ENCODE measurements at regions not wholly inside any gene's neighbourhood (a gene's known extent, or its start where the extent isn't known, plus 50 kb on each side); places are given as distances from the start of the nearest gene placed in this dataset.

- 92% methylated on average over 3 of the region's 3 CpGs; no CpG with 5 or more reads in 1 of the 2 experiments for WGBS, 2 experiments (ENCODE audit: extremely low coverage in 1 of 2, insufficient coverage in 1 of 2, insufficient read length in 1 of 2, insufficient replicate concordance in 2 of 2, low coverage in 1 of 2, low lambda C conversion rate in 2 of 2, missing lambda C conversion rate in 1 of 2)
- DNase-seq (ENCODE audit: low read depth in 1 of 2, low spot score in 2 of 2) = no peak
- H2BK12ac ChIP-seq (ENCODE audit: low read depth, low read length) = no peak overlapping the region
- H2AK5ac ChIP-seq (ENCODE audit: low read depth, low read length) = no peak overlapping the region
- H3K14ac ChIP-seq (ENCODE audit: insufficient read length) = no peak overlapping the region
- no peak overlapping the region for H3K4me2 ChIP-seq (ENCODE audit: insufficient read depth in 1 of 2, low read depth in 2 of 2, low read length in 2 of 2)
- TF ChIP-seq TCF12 (IDR thresholded peaks at IDR 0.05; ENCODE audit: low read depth, low read length) (no peak), EZH2 (IDR thresholded peaks at IDR 0.05; ENCODE audit: low read depth, low read length, severe bottlenecking) (no peak), CREB1 (IDR thresholded peaks at IDR 0.05) (no peak), SUZ12 (IDR thresholded peaks at IDR 0.05; ENCODE audit: low read length) (no peak)
- no peak overlapping the region for H3K9ac ChIP-seq (replicated peaks in 1 of 4; ENCODE audit: extremely low read depth in 1 of 4, low read depth in 3 of 4, low read length in 3 of 4)
- H4K8ac ChIP-seq (ENCODE audit: extremely low read depth, insufficient read depth, low read length) = no peak overlapping the region
- H3K27ac ChIP-seq (ENCODE audit: low read depth, low read length) = no peak overlapping the region
- no peaks in the 10 kb centered on the region for H3K9me3 ChIP-seq (ENCODE audit: insufficient read depth in 2 of 2, low read depth in 1 of 2, low read length in 1 of 2)
- H3K4ac ChIP-seq (replicated peaks; ENCODE audit: insufficient read length, low read depth, low read length) = no peak overlapping the region
- H2AFZ ChIP-seq (ENCODE audit: low read length) = no peak overlapping the region
- H3K18ac ChIP-seq (ENCODE audit: extremely low read depth, low read length) = no peak overlapping the region
- H3K56ac ChIP-seq (replicated peaks; ENCODE audit: insufficient read length, low read depth, low read length) = no peak overlapping the region
- H4K20me1 ChIP-seq (replicated peaks in 1 of 2; ENCODE audit: control insufficient read depth in 1 of 2, insufficient read depth in 2 of 2, low read length in 2 of 2) = no peaks in the 10 kb centered on the region
- H3K79me1 ChIP-seq (ENCODE audit: low read depth, low read length) = no peaks in the 10 kb centered on the region
- H3K4me3 ChIP-seq (ENCODE audit: extremely low read depth in 1 of 4, insufficient read depth in 2 of 4, low read depth in 3 of 4, low read length in 4 of 4) = no peak overlapping the region
- H2BK120ac ChIP-seq (replicated peaks; ENCODE audit: low read depth, low read length) = no peak overlapping the region
- H4K5ac ChIP-seq (ENCODE audit: insufficient read length, low read depth, low read length) = no peak overlapping the region
- no peaks in the 10 kb centered on the region for H3K23me2 ChIP-seq (ENCODE audit: low read depth, low read length)
- no peaks in the 10 kb centered on the region for H3K27me3 ChIP-seq (replicated peaks in 1 of 4; ENCODE audit: control insufficient read depth in 3 of 4, extremely low read depth in 1 of 4, insufficient read depth in 3 of 4, low read length in 3 of 4)
- FAIRE-seq = no peak
- no peak overlapping the region for H2BK20ac ChIP-seq (ENCODE audit: low read length)
- no peaks in the 10 kb centered on the region for H3K79me2 ChIP-seq (ENCODE audit: control insufficient read depth in 1 of 2, insufficient read depth in 2 of 2, low read length in 2 of 2)
- no peaks in the 10 kb centered on the region for H3K4me1 ChIP-seq (replicated peaks in 1 of 4; ENCODE audit: control insufficient read depth in 3 of 4, insufficient read depth in 4 of 4, low read length in 3 of 4)
- no peak overlapping the region for H3K23ac ChIP-seq (ENCODE audit: insufficient read length)
- no peak overlapping the region for H2BK15ac ChIP-seq (ENCODE audit: low read length)
- no peak overlapping the region for H4K91ac ChIP-seq (replicated peaks; ENCODE audit: insufficient read length, low read length)
- H3K36me3 ChIP-seq (ENCODE audit: control insufficient read depth in 2 of 4, insufficient read depth in 4 of 4, low read length in 3 of 4) = no peaks in the 10 kb centered on the region
- ChIA-PET POLR2A (ENCODE audit: partially characterized antibody) (no interaction called here), CTCF (ENCODE audit: partially characterized antibody) (no interaction called here)
- H2BK5ac ChIP-seq (ENCODE audit: low read depth, low read length) = no peak overlapping the region
Measured at GRCh38 chr15:57897870-57898269, 167.6 kb downstream of the ALDH1A2 start.

All from H1 (cell line).